HEK293T (cell line): ENCODE measurements at regions not wholly inside any gene's neighbourhood (a gene's known extent, or its start where the extent isn't known, plus 50 kb on each side); places are given as distances from the start of the nearest gene placed in this dataset.
A peak's percentile ranks its signal among the peaks of the same experiment; 100 is the strongest.
"Not testable (repeated sequence)": the region's sequence is repeated elsewhere in the genome, so short reads cannot be mapped to it uniquely, and the experiment has no call there.

Experiments
- CTCF ChIA-PET: fragments of 350-600 bp; formaldehyde crosslinking; extraction: SDS; loops from one replicate; lab custom pipeline; 2021; ENCODE audit warnings: antibody characterized with exemption, inconsistent platforms; lab: Yijun Ruan, JAX
- POLR2A ChIA-PET: fragments of 350-600 bp; formaldehyde crosslinking; extraction: SDS; loops from one replicate; lab custom pipeline; 2020; ENCODE audit warnings: antibody characterized with exemption, inconsistent platforms; lab: Yijun Ruan, JAX
- DNase-seq: peaks from one replicate; pipeline ENCODE4 v3.0.0; 2012; ENCODE audit warnings: mixed read lengths; ENCODE audit errors: extremely low spot score
- ARNT ChIP-seq: fragments of 450-650 bp; IDR thresholded peaks from 2 replicates; pipeline ENCODE4 v1.6.1; 2017; ENCODE audit warnings: mild to moderate bottlenecking
- BHLHE40 ChIP-seq: fragments of 450-650 bp; IDR thresholded peaks from 2 replicates; pipeline ENCODE4 v1.6.1; 2016; ENCODE audit warnings: mild to moderate bottlenecking, moderate library complexity, borderline replicate concordance
- CTBP1 ChIP-seq: fragments of 450-650 bp; IDR thresholded peaks from 2 replicates; pipeline ENCODE4 v1.6.1; 2016; ENCODE audit warnings: borderline replicate concordance
- ELF4 ChIP-seq: fragments of 450-650 bp; IDR thresholded peaks from 2 replicates; pipeline ENCODE4 v1.6.1; 2017; ENCODE audit warnings: antibody characterized with exemption
- FOXA1 ChIP-seq: fragments of 450-650 bp; IDR thresholded peaks from 2 replicates; pipeline ENCODE4 v1.6.1; 2016; ENCODE audit warnings: mild to moderate bottlenecking
- FOXK2 ChIP-seq: fragments of 450-650 bp; IDR thresholded peaks from 2 replicates; pipeline ENCODE4 v1.6.1; 2016; ENCODE audit warnings: mild to moderate bottlenecking
- FOXM1 ChIP-seq: fragments of 450-650 bp; IDR thresholded peaks from 2 replicates; pipeline ENCODE4 v1.6.1; 2017; ENCODE audit warnings: mild to moderate bottlenecking, borderline replicate concordance
- HDGF ChIP-seq: fragments of 450-650 bp; IDR thresholded peaks from 2 replicates; pipeline ENCODE4 v1.6.1; 2017; ENCODE audit warnings: antibody characterized with exemption, borderline replicate concordance
- L3MBTL2 ChIP-seq: fragments of 450-650 bp; conservative IDR thresholded peaks from 2 replicates; pipeline ENCODE4 v1.6.1; 2016; ENCODE audit warnings: mild to moderate bottlenecking
- LEF1 ChIP-seq: fragments of 450-650 bp; IDR thresholded peaks from 2 replicates; pipeline ENCODE4 v1.6.1; 2017; ENCODE audit warnings: mild to moderate bottlenecking, borderline replicate concordance
- NFRKB ChIP-seq: fragments of 450-650 bp; IDR thresholded peaks from 2 replicates; pipeline ENCODE4 v1.6.1; 2016; ENCODE audit warnings: mild to moderate bottlenecking, moderate library complexity
- PKNOX1 ChIP-seq: fragments of 450-650 bp; IDR thresholded peaks from 2 replicates; pipeline ENCODE4 v1.6.1; 2016
- SP1 ChIP-seq: fragments of 450-650 bp; IDR thresholded peaks from 2 replicates; pipeline ENCODE4 v1.6.1; 2017
- SUZ12 ChIP-seq: fragments of 450-650 bp; IDR thresholded peaks from 2 replicates; pipeline ENCODE4 v1.6.1; 2016; ENCODE audit warnings: mild to moderate bottlenecking
- TARDBP ChIP-seq: fragments of 450-650 bp; IDR thresholded peaks from 2 replicates; pipeline ENCODE4 v1.6.1; 2016
- ZNF384 ChIP-seq: fragments of 450-650 bp; IDR thresholded peaks from 2 replicates; pipeline ENCODE4 v1.6.1; 2016

- CTCF ChIA-PET = interaction anchor here (2.4 kb wide), 1 partner anchor 10 kb away, joined by 7 read pairs; no protein-coding TSS in a partner anchor
- no peak for TF ChIP-seq FOXK2
- TF ChIP-seq L3MBTL2 = no peak
- TF ChIP-seq ELF4 = no peak
- TF ChIP-seq TARDBP = no peak
- TF ChIP-seq SP1 = no peak
- TF ChIP-seq HDGF = no peak
- TF ChIP-seq ARNT = no peak
- TF ChIP-seq FOXA1 = no peak
- TF ChIP-seq FOXM1 = no peak
- TF ChIP-seq NFRKB = no peak
- TF ChIP-seq LEF1 = no peak
- no peak for TF ChIP-seq ZNF384
- TF ChIP-seq BHLHE40 = no peak
- no peak for TF ChIP-seq PKNOX1
- no peak for TF ChIP-seq SUZ12
- no peak for TF ChIP-seq CTBP1
- POLR2A ChIA-PET = no interaction called here
- DNase-seq = no peak
Measured at GRCh38 chr14:54010981-54011380, 54.4 kb upstream of the BMP4 start.

- no peak for DNase-seq
- TF ChIP-seq NFRKB (no peak), FOXA1 (no peak), BHLHE40 (no peak), HDGF (no peak), PKNOX1 (no peak), CTBP1 (no peak), SUZ12 (no peak), ZNF384 (no peak), FOXK2 (no peak), TARDBP (no peak), ARNT (no peak), FOXM1 (no peak), L3MBTL2 (no peak), LEF1 (no peak)
- ChIA-PET POLR2A (interaction anchor here (0.5 kb wide), 1 partner anchor 71 kb away, joined by 4 read pairs; no protein-coding TSS in a partner anchor), CTCF (no interaction called here)
Measured at GRCh38 chr14:54023027-54023426, 66.4 kb upstream of the BMP4 start.

GRCh38 chr14:54025661-54026060 is 69.0 kb upstream of the BMP4 start:
- TF ChIP-seq SUZ12 (no peak), L3MBTL2 (no peak), PKNOX1 (peak; percentile 88), LEF1 (no peak), BHLHE40 (no peak), FOXA1 (no peak), SP1 (no peak)
- peak; percentile 28 for DNase-seq
- CTCF ChIA-PET = no interaction called here
- POLR2A ChIA-PET = no interaction called here

- ChIA-PET CTCF (no interaction called here), POLR2A (no interaction called here)
- no peak for DNase-seq
Measured at GRCh38 chr14:54026671-54027070, 70.0 kb upstream of the BMP4 start.

GRCh38 chr14:54030996-54031395 is 74.4 kb upstream of the BMP4 start:
- CTCF ChIA-PET, DNase-seq, POLR2A ChIA-PET: not testable (repeated sequence)

More at GRCh38 chr14:54026671-54027070, 70.0 kb upstream of the BMP4 start:
- TF ChIP-seq FOXM1 = no peak
- TF ChIP-seq LEF1 = no peak
- TF ChIP-seq HDGF = no peak
- no peak for TF ChIP-seq ZNF384
- no peak for TF ChIP-seq FOXA1
- no peak for TF ChIP-seq L3MBTL2
- TF ChIP-seq TARDBP = no peak
- TF ChIP-seq ELF4 = no peak
- no peak for TF ChIP-seq SP1
- TF ChIP-seq ARNT = no peak
- no peak for TF ChIP-seq PKNOX1
- no peak for TF ChIP-seq CTBP1
- TF ChIP-seq BHLHE40 = no peak
- no peak for TF ChIP-seq NFRKB
- TF ChIP-seq SUZ12 = no peak
- TF ChIP-seq FOXK2 = no peak

- DNase-seq, POLR2A ChIA-PET, CTCF ChIA-PET: not testable (repeated sequence)
Measured at GRCh38 chr14:54033285-54033684, 76.7 kb upstream of the BMP4 start.

GRCh38 chr14:54038724-54039123 is 82.1 kb upstream of the BMP4 start:
- ChIA-PET POLR2A (no interaction called here), CTCF (no interaction called here)
- DNase-seq = no peak
- TF ChIP-seq ARNT = no peak
- TF ChIP-seq FOXA1 = no peak
- no peak for TF ChIP-seq TARDBP
- TF ChIP-seq HDGF = no peak
- no peak for TF ChIP-seq CTBP1
- TF ChIP-seq FOXM1 = no peak
- TF ChIP-seq NFRKB = no peak
- TF ChIP-seq BHLHE40 = no peak
- no peak for TF ChIP-seq PKNOX1
- TF ChIP-seq ELF4 = no peak
- no peak for TF ChIP-seq L3MBTL2
- no peak for TF ChIP-seq FOXK2
- no peak for TF ChIP-seq SP1
- TF ChIP-seq ZNF384 = no peak
- no peak for TF ChIP-seq SUZ12
